DMS 273 (cell line): ENCODE measurements at regions not wholly inside any gene's neighbourhood (a gene's known extent, or its start where the extent isn't known, plus 50 kb on each side); places are given as distances from the start of the nearest gene placed in this dataset.

Experiments
- DNase-seq: peaks from one replicate; lab custom pipeline; 2025; ENCODE audit not compliant: unreplicated experiment; lab: John Stamatoyannopoulos, UW

DNA sequence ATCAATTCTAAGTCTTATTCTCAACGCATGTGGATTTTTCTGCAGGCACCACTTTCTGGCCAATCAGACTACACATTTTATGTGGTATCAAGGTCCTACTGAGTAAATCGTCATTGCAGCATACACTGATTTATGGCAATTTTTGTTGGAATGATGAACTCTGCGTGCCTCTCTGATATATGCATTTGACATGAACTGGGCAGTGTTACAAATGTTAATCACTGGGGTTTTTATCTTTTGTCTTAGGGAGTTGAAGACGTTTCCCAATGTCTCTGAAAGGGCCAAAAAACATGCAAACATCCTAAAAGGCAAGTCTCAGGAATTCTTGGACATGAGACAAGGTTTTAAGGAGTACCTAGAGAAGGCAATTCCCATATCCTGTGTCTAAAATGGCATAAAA is 809.5 kb upstream of the CELF2 start:
- DNase-seq = no peak

DNA sequence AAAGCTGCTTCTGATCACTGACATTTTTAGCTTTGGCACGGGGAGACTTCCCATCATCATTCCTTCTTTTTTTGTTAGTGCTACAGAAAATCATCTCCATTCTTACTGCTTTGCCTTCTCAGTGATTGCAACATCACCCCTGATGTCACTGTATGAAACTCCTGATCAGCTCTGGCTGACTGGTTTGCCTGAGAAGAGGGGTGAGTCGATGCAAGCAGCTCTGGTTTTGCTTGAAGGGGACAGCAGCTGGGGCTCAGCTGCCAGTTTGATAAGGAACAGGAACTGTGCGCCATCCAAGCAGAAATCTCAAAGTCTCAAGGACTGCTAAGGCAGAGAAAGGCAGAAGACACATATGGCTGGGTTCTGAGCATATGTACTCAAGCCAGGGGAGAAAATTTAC is 808.5 kb upstream of the CELF2 start:
- DNase-seq = no peak

DNA sequence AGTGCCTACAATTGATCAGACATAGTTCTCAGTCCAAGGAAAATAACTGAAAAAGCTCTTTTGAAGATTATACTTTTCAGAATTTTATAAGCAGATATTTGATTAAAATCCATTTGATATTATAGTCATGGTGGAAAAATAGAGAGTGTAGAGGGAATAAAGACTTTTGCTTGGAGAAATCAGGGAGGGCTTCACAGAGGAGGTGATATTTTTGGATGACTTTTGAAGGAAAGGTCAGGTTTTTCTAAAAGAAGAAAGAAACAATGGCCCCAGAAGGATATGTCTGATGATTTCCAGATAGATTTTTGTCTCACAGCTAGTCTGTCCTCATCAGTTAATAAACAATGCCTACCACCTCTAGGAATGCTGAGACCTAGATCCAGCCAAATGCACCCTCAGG is 806.3 kb upstream of the CELF2 start:
- DNase-seq = no peak

DNA sequence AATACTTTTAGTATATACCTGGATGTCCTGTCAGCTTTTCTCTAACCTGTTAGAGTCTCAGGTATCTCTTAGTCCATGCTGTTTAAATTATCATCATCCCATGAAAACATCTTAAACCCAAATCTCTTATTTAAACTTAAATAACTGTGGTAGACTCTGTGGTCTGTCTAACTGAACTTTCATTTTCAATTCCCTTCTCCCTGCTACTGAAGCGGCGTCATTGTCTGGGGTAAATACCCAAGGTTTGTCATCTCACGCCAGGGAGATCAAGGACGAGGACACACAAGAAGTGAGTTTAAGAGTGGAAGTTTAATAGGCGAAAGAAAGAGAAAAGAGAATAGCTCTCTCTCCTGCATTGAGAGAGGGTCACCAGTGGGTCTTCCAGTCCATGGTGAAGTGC is 804.4 kb upstream of the CELF2 start:
- DNase-seq = no peak

- no peak for DNase-seq
Measured at GRCh38 chr10:10222304-10222841, 795.3 kb upstream of the CELF2 start.

DNA sequence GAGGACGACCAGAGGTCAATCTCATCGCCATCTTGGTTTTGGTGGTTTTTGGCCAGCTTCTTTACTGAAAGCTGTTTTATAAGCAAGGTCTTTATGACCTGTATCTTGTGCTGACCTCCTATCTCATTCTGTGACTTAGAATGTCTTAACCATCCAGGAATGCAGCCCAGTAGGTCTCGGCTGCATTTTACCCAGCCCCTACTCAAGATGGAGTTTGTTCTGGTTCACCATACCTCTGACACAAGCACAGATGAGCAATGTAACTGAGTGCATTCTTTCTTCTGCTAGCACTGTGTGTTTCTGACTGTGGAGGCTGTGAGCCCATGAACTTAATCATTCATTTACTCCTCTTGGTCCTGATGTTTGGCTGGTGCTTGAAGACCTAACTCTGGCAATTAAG is 794.5 kb upstream of the CELF2 start:
- no peak for DNase-seq

- DNase-seq = no peak
Measured at GRCh38 chr10:10225136-10225676, 792.5 kb upstream of the CELF2 start.

DNA sequence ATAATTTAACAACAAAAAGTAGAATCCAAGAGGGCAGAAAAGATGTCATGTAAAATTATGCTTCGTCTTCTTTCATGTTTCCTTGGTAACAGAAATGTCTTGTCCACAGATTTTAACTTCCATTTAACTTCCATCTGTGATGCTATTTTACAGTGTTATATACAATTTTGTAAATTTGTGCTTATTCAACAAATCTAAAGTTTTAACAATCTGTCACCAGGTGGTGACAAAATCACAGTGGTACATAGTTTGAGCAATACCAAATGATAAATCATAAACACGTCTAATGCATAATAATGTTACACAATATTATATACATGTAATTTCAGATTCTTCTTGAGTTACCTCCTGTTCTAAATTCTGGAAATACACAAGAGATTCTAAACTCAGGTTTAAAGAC is 784.4 kb upstream of the CELF2 start:
- DNase-seq = no peak

- DNase-seq = no peak
Measured at GRCh38 chr10:10235003-10235402, 782.7 kb upstream of the CELF2 start.

- DNase-seq = no peak
Measured at GRCh38 chr10:10247585-10247984, 770.1 kb upstream of the CELF2 start.

DNA sequence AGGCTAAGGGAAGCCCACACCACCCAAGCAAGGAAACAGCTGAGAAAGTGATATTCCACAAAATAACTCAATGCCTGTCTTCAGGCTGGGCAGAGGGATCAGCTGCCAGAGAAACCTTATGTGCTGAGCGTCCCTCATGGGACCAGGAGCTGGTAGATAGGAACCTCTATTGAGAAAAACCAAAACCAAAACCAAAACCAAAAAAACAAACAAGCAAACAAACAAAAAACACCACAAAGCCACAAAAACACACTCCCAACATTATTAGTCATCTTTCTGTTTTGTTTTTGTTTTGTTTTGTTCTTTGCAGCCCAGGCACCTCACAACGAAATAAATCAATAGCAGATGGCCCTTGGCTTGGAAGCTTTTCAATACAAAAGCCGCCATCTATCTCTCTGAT is 760.8 kb upstream of the CELF2 start:
- no peak for DNase-seq

DNA sequence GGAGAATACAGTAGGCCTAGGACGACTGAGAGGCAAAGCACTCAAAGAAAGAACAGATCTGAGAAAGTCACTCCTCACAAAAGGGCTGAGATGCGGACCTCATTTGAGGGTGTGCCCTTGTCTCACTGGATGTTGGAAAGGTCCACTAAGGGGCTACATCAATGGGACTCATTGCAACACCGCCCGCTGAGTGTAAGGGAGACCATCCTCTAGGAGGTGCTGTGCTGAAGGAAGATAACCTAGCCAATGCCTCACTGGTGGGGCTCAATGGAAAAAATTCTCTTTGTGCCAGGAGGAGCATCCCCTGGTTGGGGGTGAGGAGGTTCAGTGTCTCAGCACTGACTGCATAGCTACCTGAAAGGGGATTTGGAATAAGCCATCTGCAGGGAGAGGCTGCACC is 758.7 kb upstream of the CELF2 start:
- no peak for DNase-seq

DNA sequence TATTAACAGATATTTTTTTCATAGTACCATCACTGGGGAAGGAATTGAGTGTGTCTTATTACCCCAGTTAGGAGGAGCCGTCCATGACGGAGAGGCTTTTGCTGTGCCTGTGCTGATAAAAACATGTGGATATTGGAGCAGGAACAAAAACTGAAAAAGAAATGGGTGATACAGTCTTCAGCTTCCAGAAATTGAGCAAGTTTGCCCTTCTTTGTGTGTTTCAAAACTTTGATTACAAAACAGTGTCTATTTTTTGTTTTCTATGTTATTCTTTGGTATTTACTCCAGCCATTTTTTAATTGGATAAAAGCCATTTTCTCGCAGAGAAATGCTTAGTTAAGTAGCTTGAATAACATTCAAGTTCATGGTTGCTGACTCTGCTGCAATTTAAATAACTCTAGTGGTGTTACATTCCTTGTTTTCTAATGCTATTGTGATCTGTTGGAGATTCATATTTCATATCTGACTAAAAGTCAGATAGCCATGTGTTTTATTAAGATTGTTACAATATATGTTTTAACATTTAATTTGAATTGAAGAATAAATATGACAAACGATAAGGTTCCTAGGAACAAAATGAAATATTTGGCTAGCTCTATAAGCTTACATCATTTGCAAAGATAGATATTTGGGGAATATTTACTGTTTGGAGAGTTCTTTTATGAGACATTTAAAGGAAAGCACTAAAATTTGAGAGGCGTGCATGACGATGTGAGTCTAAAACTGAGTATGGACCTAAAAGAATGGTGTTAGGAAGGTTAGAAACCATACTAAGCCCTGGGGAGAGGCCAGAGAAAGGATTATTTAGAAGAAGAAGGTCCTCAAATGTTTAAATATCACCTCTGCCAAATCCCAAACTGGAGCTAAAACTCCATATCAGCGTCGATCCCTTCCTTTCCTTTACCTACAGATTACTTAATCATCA is 747.3 kb upstream of the CELF2 start:
- no peak for DNase-seq

GRCh38 chr10:10271639-10272192 is 746.0 kb upstream of the CELF2 start:
- no peak for DNase-seq

DNA sequence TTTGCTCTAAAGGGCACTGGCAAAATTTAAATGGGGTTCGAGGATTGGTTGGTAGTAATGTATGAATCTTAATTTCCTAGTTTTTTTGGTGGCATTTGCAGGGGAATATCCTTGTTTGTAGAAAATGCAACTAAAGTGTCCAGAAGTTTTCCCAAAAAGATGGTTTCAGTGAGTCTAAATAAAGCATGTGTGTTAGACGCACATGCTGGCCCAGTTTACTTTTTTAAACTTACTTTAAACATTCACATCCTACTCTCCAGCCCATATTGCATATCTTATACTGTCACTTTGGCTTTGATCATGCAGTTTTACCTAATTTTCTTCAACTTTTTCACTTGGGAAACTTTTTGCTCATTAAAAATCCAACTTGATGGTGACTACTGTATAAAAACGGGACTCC is 744.0 kb upstream of the CELF2 start:
- no peak for DNase-seq

DNA sequence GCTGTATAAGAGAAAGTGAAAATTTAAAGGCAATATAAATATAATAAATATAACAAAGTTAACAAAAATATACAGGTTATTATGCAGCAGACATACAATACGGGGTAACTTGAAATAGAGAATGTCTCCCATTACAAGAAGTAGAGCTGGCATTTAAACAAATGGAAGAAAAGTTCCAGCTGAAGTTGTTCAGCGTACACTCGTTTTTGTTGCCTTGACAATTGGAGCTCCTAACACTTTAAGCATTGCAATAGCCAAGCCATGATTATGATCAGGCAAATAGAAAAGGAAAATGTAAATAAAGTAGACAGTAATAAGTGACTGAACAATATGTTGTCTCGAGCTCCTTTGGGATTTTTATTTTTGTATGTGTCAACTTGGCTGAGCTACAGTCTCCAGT is 737.8 kb upstream of the CELF2 start:
- no peak for DNase-seq

GRCh38 chr10:10292501-10292900 is 725.2 kb upstream of the CELF2 start:
- DNase-seq = no peak

GRCh38 chr10:10293041-10293440 is 724.6 kb upstream of the CELF2 start:
- no peak for DNase-seq

- DNase-seq = no peak
Measured at GRCh38 chr10:10293481-10293951, 724.2 kb upstream of the CELF2 start.

GRCh38 chr10:10294184-10294880 is 723.3 kb upstream of the CELF2 start:
- DNase-seq = no peak

DNA sequence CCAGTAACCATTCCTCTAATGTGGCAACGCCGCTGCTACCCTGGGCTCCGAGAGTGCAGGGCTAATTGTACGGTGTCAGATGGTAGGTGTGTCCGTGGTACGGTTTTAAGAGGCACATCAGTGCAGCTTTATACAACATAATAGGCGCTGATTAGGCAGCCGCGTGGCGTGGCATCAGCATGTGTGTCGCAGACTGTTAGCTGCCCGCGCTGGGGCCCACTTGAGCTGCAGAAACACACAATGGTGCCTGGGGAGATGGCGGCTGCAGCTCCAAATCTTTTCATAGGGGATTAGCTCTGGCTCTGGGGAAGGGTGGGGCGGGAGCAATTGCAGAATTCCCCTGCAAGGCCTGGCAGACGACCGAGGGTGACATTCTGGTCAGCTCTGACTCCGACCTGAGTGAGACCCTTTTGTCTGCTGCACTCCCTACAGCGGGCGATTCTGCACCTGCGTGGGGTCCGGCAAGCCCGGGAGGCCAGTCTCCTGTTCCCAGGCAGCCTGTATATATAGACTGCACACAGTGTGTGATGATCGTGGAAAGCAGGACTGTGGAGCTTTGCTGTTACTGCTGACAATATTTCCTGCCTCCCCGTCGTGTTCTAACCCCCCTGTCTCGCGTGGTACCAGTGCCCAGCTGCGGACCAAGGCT is 722.7 kb upstream of the CELF2 start:
- DNase-seq = no peak
